ENCODE measurements at regions not wholly inside any gene's neighbourhood (a gene's known extent, or its start where the extent isn't known, plus 50 kb on each side); places are given as distances from the start of the nearest gene placed in this dataset.

GRCh38 chr2:75321599-75321922 is 122.2 kb upstream of the TACR1 start:
- H3K36me3 ChIP-seq, result no peaks in the 10 kb centered on the region
- TF ChIP-seq CTCF (IDR thresholded peaks at IDR 0.05), result no peak
- H3K27me3 ChIP-seq, result no peaks in the 10 kb centered on the region
- intact Hi-C loops (cut with DNase I; ENCODE audit: low total_unique reads), result no loop called here
- no peaks in the 10 kb centered on the region for H3K9me3 ChIP-seq
- H3K4me3 ChIP-seq, result no peak overlapping the region
- DNase-seq, result no peak
- no peaks in the 10 kb centered on the region for H3K4me1 ChIP-seq
- H3K27ac ChIP-seq, result no peak overlapping the region

- Histone ChIP-seq H3K9me3 (no peaks in the 10 kb centered on the region), H3K4me3 (no peak overlapping the region), H3K27ac (no peak overlapping the region), H3K27me3 (no peaks in the 10 kb centered on the region), H3K4me1 (no peaks in the 10 kb centered on the region), H3K36me3 (no peaks in the 10 kb centered on the region)
- no peak for TF ChIP-seq CTCF (IDR thresholded peaks at IDR 0.05)
- no peak for DNase-seq
- intact Hi-C loops (cut with DNase I; ENCODE audit: low total_unique reads), result no loop called here
These were observed 121.7 kb upstream of the TACR1 start for GRCh38 chr2:75320898-75321598.

DNA sequence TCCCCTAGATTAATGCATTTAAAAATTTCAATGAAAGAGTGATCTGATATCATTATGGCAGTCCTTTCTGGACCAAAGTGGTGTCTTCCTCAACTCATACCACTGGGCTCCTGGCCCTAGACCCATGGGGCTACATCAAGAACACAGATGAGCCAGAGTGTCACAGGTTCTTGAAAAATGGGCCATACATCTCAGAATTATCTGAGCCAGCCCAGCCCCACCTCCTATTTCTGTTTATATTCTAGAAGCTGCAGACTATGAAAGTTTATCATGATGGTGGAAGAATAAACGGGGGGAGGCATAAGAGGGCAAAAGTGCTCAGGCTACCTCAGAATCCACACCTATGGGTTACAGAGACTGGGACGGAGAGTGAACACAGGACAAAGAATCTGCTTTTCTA is 120.6 kb upstream of the TACR1 start:
- Histone ChIP-seq H3K27ac (no peak overlapping the region), H3K4me3 (no peak overlapping the region), H3K27me3 (no peaks in the 10 kb centered on the region), H3K9me3 (no peaks in the 10 kb centered on the region), H3K36me3 (no peaks in the 10 kb centered on the region), H3K4me1 (no peaks in the 10 kb centered on the region)
- DNase-seq, result no peak
- intact Hi-C loops (cut with DNase I; ENCODE audit: low total_unique reads), result no loop called here
- no peak for TF ChIP-seq CTCF (IDR thresholded peaks at IDR 0.05)

- intact Hi-C loops (cut with DNase I; ENCODE audit: low total_unique reads), result no loop called here
- no peak for TF ChIP-seq CTCF (IDR thresholded peaks at IDR 0.05)
- no peaks in the 10 kb centered on the region for H3K36me3 ChIP-seq
- H3K4me3 ChIP-seq, result no peak overlapping the region
- H3K9me3 ChIP-seq, result no peaks in the 10 kb centered on the region
- H3K27ac ChIP-seq, result no peak overlapping the region
- H3K27me3 ChIP-seq, result no peaks in the 10 kb centered on the region
- H3K4me1 ChIP-seq, result no peaks in the 10 kb centered on the region
- no peak for DNase-seq
These were observed 118.5 kb upstream of the TACR1 start for GRCh38 chr2:75317802-75318201.

DNA sequence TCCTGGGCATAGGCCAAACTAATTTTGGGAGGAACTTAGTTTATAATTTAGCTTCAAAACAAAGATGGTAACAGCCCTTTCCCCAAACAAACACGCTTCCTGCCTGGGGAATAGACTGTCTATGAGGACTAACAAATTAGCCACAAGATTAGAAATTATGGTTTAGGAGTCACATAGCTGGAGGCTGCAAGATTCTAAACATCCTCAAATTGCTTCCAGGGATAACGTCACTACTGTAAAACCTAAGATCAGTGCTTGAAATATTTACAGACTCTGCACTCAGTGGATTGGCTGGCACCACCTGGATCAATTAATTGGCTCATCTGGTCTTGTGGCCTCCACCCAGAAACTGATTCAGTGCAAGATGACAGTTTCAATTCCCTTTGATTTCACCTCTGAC is 118.0 kb upstream of the TACR1 start:
- Histone ChIP-seq H3K4me3 (no peak overlapping the region), H3K27me3 (no peaks in the 10 kb centered on the region), H3K9me3 (no peaks in the 10 kb centered on the region), H3K4me1 (no peaks in the 10 kb centered on the region), H3K36me3 (no peaks in the 10 kb centered on the region), H3K27ac (no peak overlapping the region)
- no peak for TF ChIP-seq CTCF (IDR thresholded peaks at IDR 0.05)
- intact Hi-C loops (cut with DNase I; ENCODE audit: low total_unique reads), result no loop called here
- no peak for DNase-seq

- Histone ChIP-seq H3K27me3 (no peaks in the 10 kb centered on the region), H3K4me3 (no peak overlapping the region), H3K36me3 (no peaks in the 10 kb centered on the region), H3K27ac (no peak overlapping the region), H3K4me1 (no peaks in the 10 kb centered on the region), H3K9me3 (no peaks in the 10 kb centered on the region)
- intact Hi-C loops (cut with DNase I; ENCODE audit: low total_unique reads), result no loop called here
- TF ChIP-seq CTCF (IDR thresholded peaks at IDR 0.05), result no peak
- DNase-seq, result no peak
These were observed 116.1 kb upstream of the TACR1 start for GRCh38 chr2:75315436-75315835.

Measured in tibial artery (tissue), 4 donors.